ENCODE measurements at regions not wholly inside any gene's neighbourhood (a gene's known extent, or its start where the extent isn't known, plus 50 kb on each side); places are given as distances from the start of the nearest gene placed in this dataset.

- TF ChIP-seq CTCF (IDR thresholded peaks at IDR 0.05; ENCODE audit: poor library complexity) (no peak), EZH2phosphoT487 (IDR thresholded peaks at IDR 0.05; ENCODE audit: low read depth, severe bottlenecking, unreplicated experiment) (no peak), EZH2 (IDR thresholded peaks at IDR 0.05; ENCODE audit: borderline replicate concordance) (no peak)
Observed at GRCh38 chr5:164256351-164256750, 750.9 kb downstream of the MAT2B start.

All from hepatocyte (in vitro differentiated cells).